HG03439 (cell line): ENCODE measurements at regions not wholly inside any gene's neighbourhood (a gene's known extent, or its start where the extent isn't known, plus 50 kb on each side); places are given as distances from the start of the nearest gene placed in this dataset.

ENCODE experiments used
- ATAC-seq: cut with Tn5 transposase; IDR thresholded peaks from one replicate; pipeline ENCODE4 v1.9.1; 2021; ENCODE audit warnings: mild to moderate bottlenecking, moderate library complexity; ENCODE audit not compliant: unreplicated experiment

DNA sequence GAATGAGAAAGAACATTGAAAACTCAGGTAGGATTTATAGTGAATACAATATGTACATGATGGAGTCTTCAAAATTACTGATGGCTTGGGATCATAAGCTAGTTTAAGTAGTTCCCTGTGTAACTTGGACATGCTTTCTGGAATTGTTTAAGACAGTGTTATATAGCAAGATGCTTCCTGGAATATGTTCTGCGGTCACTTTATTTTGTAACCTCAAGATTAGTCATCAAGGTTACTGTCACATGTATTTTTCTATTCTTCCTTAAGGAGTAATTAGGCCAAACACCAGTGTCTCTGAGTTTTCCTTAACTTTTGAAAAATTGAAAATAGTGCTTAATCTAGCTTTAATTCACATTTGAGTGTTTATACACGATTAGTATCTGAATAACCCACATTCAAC, 760.3 kb upstream of the ARRDC4 start:
- no peak for ATAC-seq

DNA sequence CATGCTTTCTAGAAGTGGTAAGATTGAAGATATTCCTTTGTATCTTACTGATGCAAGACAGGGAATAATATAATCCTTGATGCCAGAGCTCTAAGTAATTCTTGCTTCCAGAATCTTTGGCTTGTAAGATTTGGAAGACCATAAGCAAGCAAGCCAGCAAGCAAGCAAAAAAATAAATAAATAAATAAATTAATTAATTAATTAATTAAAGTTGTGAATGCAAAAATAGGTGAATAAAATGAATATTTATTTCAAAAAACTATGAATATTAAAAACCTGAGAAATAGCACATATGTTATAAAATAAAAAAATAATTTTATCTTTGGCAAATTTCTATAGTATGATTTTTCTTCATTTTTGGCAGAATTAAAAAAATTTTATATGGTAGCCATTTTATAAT, 750.2 kb upstream of the ARRDC4 start:
- no peak for ATAC-seq

DNA sequence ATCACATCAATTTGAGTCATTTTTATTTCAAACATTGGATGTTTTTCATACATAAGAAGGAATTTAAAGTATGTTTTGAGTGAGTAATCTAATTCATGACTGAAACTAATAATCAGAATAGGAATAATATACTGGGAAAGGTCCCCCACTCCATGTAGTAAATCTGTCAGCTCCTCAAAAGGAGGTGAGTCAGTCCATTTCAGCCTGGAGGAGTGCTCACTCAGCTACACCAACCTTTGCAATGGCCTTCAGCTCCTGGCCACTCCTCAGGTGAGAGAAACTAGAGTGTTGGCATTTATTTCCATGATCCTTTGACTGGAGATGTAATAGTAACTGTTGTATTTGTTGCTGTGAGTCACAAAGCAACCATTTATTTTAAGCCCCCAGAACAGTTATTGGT, 744.9 kb upstream of the ARRDC4 start:
- no peak for ATAC-seq

DNA sequence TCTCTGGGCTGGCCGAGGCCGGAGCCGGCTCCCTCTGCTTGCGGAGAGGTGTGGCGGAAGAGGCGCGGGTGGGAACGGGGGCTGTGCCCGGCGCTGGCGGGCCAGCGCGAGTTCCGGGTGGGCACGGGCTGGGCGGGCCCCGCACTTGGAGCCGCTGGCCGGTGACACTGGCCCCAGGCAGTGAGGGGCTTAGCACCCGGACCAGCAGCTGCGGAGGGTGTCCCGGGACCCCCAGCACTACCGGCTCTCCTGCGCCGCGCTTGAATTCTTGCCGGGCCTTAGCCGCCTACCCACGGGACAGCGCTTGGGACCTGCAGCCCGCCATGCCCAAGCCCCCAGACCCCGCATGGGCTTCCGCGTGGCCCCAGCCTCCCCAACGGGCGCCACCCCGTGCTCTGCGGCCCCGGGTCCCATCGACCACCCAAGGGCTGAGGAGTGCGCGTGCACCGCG, 736.3 kb upstream of the ARRDC4 start:
- ATAC-seq: no peak

DNA sequence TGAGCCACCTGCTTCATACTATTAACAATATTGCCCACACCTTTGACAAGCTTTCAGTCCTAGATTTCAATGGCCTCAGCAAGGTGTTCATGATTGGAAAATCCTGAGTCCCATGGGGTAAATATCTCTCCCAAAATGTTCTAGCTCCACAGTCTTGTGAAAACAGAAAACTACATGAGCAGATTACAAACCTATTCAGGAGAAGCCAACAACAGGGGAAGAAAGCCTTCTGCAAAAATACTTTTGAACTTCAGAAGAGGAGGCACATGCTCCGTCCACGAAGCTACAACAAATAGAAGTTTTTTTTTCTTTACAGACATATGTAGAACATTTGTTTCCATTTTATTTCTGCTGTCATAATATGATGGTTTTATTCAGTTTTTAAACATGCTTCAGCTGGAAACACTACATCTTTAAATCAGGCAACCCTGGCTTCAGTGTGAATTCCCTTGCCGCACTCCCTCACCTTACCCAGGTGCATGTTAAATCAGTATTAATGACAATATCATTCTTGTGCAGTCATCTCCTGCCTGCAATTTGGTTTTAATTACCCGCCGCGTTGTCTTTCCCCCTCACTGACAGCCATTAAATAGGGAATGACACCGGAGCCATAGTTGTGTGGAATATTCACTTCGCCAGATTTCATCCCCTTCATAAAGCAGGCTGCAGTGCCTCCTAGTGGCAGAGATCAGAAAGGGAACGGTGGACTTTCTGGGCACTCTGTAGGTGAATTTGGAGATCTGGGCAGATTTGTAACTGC, 725.5 kb upstream of the ARRDC4 start:
- ATAC-seq: no peak

DNA sequence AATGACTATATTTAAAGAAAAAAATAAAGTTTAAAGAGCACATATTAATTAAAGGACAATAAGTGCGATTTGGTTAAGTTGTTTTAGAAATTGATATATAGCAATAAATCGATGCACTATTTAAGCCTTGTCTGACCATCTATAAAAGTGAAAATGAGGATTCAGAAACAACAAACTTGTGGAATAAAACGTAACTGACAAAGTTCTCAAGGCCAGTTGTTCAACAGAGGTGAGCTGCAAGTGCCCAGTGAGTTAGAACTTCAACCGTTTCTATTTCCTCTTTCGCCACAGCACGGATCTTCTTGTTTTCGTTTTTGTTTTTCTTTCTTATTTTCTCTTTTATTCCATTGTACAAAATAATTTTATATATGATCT, 724.9 kb upstream of the ARRDC4 start:
- ATAC-seq: no peak

DNA sequence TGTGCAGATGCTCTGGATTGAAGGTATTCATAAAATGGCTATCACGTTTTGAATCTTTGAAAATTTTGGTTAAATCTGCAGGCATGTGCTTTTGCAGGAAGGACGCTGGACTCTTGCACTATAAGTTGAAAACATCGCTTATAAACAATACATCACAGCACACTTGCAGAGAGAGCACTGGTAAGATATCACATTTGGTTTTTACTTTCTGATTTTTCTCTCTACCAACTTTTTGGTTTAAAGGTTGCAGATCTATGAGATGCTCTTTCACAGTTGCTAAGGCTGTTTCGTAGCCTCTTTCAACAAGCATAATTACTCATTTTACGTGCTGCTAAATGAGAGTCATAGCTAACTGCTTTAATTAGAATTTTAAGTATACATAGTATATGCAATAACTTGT, 724.4 kb upstream of the ARRDC4 start:
- ATAC-seq: no peak

DNA sequence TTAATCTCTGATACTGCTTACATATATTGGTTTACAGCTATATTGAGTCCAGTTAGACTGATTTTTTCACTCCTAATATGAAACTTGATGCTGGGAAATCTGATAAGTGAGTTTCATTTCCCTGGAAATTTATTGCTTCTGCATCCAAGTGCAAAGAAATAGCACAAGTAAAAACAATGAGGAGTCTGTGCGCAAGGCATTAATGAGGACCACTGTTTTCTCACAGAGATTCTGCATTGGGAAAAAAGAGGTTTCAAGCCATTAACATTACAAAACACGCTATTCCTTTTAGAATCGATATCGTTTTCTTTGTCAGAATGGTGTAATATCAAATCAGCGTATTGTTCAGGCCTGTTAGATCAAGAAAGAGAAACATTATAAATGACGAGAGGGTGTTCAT, 723.3 kb upstream of the ARRDC4 start:
- no peak for ATAC-seq

DNA sequence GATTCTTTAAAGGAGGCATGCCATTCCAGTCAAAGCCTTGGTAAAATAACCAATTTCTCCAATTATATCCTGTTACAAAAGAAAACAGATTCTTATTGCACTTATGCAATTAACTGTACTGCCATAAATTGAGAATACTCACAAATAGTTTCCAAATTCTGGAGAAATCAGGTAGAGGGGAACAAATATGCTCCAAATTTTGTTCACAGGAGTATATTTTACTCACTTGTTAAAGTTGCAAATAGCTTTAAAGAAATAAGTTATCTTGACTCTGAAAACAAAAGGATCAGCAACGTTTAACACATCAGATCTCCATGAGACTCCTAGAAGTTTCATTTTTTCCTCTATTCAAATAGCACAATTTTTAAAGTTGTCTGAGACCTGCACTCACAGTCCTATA, 712.1 kb upstream of the ARRDC4 start:
- ATAC-seq: no peak

DNA sequence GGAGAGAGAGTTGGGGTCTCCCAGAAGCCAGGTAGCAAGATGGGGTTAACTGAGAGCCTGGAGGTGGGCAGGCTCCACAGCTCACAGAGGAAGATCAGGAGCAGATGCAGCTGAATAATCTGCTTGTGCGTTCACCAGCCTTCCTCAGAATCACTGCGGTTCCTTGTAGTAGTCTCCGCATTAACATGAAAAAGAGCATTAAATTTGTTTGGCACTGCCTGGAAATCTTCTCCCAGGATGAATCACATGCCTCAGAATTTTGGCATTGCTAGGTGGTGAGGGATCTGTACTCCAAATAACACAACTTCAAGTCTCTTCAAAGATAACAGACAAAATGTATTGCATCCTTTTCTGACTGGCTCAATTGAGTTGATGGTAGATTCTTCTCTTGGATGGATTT, 700.6 kb upstream of the ARRDC4 start:
- ATAC-seq: no peak

DNA sequence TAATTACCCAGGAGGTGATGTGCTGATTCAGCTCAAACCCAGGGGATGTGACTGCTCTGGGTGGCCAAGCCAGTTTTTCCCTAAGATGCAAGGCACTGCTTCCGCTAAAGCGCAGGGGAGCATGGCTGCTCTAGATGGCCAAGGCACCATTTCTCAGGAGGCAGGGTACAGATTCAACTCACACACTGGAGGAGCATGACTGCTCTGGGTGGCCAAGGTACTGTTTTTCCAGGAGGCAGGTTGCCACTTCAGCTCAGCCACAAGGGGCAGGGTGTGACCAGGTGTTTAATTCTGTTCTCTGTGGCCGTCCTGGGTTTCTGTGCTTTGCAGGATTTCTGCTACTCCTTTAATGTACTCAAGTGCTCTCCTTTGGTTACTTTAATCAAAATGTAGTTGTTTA, 659.3 kb upstream of the ARRDC4 start:
- no peak for ATAC-seq

DNA sequence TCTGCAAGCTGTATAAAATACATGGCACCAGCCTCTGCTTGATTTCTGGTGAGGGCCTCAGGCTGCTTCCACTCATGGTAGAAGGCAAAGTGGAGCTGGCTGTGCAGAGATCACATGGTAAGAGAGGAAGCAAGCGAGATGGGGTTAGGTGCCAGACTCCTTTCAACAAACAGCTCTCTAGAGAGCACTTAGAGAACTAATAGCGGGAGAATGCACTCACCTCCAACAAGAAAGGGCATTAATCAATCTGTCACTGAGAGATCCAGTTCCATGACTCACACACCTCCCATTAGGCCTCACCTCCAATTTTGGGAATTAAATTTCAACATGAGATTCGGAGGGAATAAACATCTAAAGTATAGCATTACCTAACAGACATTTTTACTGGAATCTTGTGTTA, 644.1 kb upstream of the ARRDC4 start:
- no peak for ATAC-seq

DNA sequence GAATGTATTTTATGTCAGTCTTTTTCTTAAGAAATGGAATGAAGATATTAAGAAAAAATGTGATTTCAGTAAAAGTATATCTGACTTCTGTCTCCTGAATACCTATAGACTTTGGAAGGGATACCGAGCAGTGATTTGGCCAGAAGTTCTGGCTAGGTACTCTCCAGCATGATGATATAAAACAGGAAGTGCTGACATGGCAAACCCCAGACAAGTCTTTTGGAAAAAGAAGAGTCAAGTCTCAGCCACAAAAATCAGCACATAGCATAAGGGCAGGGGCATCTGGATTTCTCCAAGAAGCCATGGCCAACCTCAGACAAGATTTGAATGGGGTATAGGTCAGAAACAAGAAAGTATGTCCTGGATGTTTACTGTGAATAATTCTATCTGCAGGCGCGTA, 643.3 kb upstream of the ARRDC4 start:
- ATAC-seq: no peak

DNA sequence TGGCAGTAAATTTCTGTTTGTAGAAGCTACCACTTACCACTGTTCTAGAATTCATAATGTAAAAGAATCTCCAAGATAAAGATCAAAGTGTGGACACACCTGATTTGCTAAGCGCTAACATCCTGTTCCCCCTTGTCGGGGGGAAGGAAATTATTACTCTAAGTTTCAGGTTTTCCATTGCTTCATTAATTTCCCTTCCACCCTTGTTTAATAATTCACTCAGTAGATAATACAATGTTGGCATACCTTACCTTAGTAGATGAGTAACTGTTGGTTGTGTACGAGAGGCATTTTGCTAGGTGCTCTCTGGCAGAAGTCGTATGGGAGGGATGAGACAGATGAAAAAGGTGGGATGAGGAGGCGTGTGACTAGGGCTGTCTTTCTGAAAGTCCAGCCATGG, 641.2 kb upstream of the ARRDC4 start:
- ATAC-seq: no peak

DNA sequence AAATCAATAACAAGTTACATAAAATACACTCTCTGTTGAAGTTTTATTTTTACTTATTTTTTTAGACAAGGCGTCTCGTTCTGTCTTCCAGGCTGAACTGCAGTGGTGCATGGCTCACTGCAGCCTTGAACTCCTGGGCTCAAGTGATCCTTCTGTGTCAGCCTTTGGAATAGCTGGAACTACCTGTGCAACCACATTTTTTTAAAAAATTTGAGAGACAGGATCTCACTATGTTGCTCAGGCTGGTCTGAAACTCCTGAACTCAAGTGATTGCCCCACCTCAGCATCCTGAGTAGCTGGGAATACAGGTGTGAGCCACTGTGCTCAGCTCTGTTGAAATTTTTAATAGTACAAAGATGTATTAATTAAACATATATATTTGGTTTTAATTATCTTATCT, 614.3 kb upstream of the ARRDC4 start:
- ATAC-seq: no peak

DNA sequence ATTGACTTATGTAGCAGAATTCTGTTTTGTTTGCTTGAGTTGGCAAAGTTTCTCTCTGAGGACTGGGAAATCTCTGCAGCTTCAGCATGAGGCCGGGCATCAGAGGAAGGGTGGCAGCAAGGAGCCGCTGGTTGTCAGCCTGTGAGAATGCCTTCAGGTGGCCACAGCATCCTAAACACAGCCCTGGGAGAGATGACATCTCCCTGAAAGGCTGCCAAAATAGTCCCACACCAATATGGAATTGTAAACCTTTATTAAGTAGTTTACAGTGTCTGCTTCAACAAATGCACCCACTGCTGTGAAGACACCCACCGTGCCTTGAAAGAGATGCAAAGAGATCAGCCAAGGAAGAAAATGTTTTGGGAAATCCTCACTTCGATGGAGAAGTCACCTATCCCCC, 609.7 kb upstream of the ARRDC4 start:
- ATAC-seq: no peak

DNA sequence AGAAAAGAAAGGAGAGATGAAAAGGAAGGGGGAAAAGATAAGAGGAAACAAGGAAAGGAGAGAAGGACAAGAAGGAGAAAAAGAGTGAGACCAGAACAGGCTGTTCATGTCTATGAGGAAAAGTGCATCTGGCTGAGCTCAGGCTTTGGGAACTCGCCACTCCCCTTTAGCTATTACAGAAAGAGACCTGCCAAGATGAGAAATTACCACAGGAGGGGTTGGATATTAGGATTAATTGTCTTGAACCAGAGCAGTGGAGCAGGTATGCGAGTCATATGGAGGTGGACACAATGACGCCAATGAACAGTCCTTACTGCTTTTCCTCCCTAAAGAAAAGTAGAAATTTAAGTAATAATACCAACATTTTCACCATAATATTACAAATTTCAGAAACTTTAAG, 577.0 kb upstream of the ARRDC4 start:
- no peak for ATAC-seq

DNA sequence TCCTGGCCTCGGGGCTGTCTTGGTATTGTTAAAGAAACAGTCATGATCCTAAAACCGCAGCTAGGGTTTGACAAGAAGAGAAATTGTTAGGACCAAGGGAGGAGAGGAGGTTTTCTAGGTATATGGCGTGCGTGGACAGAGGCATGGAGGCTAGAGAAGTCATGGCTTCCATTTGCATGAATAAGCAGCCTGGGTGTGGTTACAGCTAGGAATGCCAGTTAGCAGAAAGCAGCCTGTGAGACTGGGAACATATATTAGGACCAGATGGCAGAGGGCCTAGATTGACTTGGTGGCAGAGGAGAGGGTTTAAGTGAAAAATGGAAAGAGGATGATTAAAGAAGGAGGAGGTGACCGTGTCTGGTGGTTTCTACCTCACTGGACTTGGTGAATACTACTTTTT, 573.6 kb upstream of the ARRDC4 start:
- ATAC-seq: no peak

DNA sequence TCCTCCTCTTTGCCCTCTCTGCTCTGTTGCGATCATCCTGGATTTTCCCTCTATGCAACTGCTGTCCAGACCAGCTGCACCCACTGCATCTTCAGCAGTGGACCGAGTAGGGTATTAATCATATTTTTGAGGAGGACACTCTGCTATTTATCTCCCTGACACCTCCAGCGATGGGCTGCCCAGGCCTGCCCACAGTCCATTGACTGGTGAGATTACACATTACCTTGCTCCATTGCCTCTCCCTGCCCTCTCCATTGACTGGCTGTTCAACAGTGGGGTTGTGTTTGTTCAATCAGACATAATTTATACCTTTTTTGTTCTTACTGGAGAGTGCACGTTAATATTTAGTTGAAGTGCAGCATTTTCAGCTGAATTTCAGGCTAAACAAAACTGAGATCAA, 559.3 kb upstream of the ARRDC4 start:
- ATAC-seq: no peak

DNA sequence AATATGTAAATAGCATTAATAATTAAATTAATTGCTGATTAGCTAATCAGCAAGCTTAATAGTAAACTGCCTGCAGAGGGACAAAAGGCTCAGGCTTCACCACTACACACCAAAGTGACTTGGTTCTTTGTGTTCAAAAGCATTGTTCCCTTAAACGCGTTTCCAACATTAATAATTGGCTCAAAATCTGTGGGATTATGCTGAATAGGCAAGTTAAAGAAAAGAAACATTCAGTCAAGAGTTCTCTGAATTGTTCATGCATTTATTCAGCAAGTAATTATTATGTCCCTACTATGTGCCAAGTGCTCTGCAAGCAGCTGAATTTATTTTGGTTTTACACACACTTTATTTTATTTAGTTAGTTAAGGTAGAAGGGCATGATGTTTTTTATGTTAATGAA, 558.5 kb upstream of the ARRDC4 start:
- no peak for ATAC-seq

DNA sequence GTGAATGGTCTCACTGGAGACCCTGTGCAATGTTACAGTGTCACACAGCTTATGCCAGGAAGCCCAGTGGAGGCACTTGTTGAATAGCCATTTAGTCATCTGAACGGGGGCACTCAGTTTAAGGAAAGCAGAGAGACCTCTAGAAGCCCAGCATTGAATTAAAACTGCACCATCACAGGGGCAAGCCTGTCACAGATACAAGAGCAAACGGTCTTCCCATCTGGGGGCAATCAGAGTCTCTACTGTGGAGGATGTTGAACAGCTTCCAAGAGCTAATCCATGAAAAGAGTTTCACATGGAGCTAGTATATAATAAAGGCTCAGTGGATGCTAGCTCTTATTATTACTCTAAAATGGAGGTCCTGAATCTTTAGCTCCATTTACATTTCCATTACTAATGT, 553.7 kb upstream of the ARRDC4 start:
- ATAC-seq: no peak

DNA sequence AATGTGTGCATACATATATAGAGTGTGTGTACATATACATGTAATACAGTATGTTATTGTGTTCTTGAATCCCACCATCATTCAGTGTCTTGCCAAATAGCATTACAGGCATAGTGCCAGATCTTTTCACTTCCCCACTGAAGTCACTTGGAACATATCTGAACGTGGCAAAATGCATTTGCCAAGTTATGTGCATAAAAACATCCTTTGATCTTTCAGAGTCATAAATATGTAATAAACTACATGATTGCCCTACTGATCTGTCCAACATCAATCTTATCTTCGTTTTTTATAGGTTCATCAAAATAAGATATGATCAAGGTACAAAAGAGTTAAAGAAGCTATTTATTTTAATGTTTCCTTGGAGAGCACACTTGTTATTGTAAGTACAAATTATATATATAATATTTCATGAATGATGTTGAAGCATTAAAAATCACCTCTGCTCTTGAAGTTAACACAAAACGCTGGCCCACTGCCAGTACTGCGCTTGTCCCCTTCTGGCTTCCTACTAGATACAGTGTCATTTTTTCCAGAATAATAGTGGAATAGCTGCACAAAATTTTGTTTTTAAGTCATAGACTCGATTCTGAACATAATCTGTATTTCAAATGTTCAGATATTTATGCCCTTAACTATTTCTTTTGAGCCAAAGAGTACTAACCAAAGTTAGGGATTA, 549.5 kb upstream of the ARRDC4 start:
- no peak for ATAC-seq

DNA sequence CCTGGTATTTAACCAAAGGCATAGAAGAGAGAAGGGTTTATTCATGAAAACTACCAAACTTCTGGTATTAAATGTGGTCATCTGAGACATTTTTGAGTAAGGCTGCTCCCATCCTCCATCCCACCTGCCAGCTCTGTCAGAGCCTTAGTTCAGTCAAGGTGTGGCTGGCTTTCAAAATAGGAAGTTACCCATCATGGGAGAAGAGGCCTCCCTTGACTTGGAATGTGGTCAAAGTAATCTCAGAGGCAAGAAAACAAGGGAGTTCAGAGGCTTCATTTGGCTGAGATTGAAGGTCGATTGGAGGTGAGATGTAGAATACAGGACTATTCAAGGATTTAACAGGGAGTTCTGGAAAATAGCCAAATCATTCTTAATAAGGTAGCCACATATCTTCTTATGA, 540.4 kb upstream of the ARRDC4 start:
- ATAC-seq: no peak
